DMS53 (cell line): ENCODE measurements at regions not wholly inside any gene's neighbourhood (a gene's known extent, or its start where the extent isn't known, plus 50 kb on each side); places are given as distances from the start of the nearest gene placed in this dataset.

Source experiments
- DNase-seq: peaks from one replicate; lab custom pipeline; 2025; lab: John Stamatoyannopoulos, UW

DNA sequence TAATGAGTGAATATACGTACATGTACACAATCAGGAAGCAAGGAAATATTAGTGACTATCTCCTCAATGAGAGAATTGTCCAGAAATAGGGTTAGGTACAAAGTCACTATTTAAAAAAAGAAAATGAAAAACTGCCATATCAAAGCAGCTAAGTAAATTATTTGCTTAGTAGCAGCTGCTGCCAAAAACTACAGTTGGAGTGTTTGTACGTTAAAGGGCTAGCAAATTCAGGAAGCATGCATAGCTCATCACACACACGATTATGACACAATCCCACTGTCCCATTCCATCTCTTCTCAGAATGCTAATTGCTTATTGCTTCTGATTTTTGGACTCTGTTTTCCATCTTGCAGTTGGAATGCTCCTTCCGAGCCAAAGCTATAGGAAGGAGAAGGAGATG lies 2012.5 kb upstream of the LRRTM1 start:
- peak; percentile 91 for DNase-seq

DNA sequence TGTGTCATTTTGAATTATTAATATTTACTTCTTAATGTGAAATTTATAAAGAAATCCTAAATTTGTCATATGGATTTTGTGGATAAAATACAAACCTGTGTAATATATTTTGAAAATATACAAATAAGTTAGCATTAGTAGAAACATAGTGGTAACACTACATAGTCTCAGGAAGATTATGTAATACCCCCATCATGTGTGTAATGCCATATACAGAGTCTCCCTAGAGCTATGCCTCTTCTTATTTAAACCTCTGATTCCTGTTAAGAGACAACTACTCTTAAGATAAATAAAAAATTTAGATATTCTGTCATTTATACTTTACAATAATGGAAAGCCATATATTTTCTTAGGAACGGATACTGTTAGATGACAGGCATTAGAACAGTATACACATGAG lies 2012.0 kb upstream of the LRRTM1 start:
- no peak for DNase-seq

DNA sequence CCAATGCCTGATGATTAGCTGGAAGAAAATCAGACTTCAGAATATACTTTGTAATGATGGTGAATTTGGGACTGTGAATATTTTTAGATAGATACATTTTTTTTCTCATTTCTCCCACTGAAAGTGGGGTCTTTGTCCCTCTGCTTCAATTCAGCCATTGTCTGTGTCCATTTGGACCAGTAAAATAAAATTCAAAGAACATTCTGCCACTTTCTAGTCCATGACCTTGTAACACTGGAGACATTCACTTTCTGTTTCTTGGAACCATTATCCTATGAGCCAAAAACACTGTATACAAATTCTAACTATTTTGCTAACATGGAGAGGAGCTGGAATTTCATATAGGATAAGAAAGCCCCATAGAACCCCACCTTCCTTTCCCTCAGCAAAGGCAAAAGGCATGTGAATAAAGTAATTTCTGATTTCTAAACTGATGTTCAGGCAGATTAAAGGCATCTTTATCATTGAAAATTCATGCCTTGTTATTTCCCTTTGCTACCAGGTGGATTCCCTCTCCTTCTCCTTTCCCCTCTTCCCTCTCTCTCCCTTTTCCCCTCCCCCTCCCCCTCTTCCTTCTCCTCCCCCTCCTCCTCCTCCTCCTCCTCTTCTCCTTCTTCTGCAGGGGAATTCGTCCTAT lies 2010.4 kb upstream of the LRRTM1 start:
- DNase-seq, result no peak

DNA sequence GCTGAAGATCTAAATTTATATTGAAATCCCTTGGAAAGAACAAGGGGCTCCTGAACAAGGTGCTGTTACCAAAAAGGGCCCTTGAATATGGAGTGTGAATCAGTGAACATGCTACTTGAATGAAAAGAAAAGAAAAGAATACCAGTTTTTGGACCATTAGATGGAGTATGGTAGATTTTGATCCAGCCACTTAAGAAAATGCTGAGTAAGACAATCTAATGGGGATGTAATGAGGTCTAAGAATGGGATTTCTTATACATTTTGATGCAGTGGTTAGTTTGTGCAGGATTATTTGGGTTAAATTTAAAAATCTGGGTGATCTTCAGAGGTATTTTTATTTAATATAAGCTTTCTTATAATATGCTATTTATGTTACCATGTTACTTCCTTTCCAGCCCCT lies 2003.0 kb upstream of the LRRTM1 start:
- DNase-seq, result no peak

DNA sequence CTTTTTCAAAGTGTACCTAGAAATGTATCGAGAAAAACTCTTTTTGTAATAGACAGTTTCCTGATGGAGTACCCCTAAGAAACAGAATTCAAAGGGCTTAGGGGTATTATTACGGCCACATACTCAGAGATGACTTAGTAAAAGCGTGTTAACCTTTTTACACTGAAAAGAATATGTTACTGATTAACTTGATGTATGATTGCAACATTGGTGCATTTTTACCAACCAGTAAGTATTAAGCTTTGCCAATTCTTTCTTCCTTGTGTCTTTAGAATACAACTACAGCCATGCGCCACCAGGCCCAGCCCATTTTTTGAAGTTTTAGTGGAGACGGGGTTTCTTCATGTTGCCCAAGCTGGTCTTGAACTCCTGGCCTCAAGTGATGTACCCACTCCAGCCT lies 1997.0 kb upstream of the LRRTM1 start:
- DNase-seq, result peak; percentile 4

DNA sequence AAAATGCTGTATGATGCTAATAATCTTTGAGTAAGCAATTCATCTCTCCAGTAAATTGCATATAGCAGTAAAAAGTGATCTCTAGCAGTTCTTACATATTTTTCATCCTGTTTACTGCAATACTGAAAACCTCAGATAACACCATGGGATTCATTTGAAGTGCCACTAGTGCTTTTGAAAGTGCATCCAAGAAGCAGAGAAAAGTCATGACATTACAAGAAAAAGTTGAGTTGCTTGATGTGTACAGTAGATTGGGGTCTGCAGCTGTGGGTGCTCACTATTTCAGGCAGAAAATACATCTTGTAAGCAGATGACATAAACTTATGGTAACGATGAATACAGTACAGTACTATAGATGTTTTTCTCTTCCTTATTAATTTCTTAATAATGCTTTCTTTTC lies 1984.9 kb upstream of the LRRTM1 start:
- no peak for DNase-seq

DNA sequence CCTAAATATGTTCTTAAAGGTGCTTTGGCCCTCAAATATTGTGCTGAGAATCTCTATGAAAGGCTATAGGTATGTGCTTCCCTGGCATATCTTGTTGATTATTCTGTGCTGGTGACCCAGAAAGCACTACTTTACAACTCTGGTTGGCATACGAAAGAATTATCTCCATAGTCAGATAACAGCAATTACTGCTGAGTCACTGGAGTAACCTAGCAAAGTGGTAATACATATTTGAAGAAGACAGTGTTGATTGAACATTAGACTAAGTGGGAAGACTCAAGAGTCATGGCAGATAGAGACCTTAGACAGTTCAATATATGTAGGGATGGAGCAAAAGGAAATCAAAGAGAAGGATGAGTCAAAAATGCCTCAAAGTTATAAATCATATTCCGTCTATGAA lies 1978.5 kb upstream of the LRRTM1 start:
- DNase-seq, result peak; percentile 23

DNA sequence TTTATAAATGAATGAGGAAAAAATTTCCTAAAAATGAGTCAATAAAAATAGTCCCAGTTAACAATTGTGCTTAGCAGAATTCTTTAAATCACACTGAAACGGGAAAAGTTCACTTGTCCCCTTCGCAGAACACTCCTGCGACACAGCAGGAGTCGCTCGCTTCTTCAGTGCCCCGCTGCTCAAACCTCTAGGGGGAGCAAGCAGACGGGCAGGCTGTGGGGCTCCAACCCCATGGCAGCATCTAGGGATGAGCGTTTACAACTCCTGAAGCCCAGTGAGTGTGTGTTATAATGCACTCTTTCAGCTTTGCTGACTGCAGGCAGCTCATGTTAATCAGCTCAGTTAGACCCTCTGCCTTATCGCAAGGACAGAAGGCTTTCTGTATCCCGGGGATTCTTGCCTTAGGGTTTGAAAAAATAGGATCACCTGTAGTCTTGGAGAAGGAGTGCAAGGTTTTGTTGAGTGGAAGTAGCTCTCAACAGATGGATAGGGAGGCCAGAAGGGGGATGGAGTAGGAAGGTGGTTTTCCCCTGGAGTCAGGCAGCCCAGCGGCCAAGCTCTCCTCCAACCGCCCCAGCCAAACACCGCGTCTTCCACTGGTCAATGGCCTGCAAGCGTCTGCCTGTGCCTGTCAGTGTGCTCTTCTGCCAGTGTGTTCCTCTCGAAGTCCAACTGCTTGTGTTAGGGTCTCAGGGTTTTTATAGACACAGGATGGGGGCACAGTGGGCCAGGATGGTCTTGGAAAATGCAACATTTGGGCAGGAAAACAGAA lies 1977.7 kb upstream of the LRRTM1 start:
- peak; percentile 14 for DNase-seq

DNA sequence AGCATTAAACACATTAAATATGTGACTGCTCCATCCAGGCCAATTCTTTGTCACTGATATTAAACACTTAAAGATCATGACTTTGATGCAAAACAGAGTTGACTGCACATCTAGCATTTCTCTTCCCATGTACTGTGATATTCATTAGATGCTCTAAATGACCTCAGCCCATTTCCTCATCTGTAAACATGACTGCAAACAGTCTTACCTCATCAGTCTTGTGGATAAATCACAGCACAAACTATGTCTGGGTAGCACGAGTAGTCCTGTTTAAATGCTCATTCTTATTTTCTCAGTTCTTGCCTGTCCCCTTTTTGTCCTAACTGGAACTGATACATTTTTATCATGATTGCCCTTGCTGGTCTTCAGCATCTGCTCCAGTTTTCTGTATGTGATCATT lies 1974.8 kb upstream of the LRRTM1 start:
- DNase-seq, result no peak

DNA sequence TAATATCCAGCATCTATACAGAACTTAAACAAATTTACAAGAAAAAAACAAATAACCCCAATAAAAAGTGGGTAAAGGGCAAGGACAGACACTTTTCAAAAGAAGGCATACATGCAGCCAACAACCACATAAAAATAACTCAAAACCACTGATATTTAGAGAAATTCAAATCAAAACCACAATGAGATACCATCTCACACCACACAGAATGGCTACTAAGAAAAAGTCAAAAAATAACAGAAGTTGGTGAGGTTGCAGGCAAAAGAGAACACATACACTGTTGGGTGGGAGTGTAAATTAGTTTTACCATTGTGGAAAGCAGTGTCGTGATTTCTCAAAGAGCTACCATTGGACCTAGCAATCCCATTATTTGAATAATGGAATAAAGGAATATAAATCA lies 1973.9 kb upstream of the LRRTM1 start:
- no peak for DNase-seq

DNA sequence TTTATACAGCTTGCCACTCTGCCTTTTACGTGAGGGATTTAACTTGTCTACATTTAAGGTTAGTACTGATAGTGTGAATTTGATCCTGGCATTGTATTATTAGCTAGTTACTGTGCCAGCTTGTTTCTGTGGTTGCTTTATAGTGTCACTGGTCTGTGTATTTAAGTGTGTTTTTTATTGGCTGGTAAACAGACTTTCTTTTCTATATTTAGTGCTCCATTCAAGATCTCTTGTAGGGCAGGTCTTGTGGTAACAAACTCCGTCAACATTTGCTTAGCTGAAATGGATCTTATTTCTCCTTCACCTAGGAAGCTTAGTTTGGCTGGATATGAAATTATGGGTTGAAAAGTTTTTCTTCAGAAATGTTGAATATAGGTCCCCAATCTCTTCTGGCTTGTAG lies 1971.0 kb upstream of the LRRTM1 start:
- DNase-seq, result peak; percentile 8

DNA sequence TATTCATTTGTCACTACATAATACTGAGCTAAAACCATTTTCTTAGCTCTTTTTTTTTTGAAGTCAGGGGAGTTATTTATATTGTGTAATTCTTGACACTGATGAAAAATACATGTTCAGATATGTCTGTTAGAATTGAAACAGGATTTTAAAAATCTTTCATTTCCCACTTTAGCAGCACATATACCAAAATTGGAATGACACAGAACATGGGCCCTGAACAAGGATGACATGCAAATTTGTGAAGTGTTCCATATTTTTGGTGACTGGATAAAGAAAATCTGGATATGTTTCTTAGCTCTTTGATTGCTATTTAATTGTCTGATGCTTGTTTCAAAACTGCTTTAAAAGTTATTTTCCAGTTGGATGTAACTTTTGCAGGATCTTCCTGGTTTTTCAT lies 1963.9 kb upstream of the LRRTM1 start:
- no peak for DNase-seq

DNA sequence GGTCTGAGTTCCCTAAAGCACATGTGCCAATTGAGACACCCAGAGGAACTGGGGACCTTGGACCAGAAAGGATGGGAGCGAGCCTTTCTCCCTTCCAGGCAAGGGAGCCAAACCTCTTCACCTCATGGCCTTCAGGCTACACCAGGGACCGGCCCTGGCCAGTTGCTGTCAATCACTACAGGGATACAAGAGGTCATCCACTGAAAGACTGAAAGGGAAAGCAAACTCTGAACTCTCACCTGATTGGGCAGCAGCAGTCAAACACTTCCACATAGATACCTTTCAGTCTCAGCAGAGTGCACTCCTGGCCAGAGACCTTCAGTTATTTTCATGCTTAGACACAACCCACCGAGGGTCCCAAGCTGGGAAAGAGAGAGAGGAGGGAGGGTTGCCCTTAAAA lies 1956.0 kb upstream of the LRRTM1 start:
- DNase-seq, result peak; percentile 8

DNA sequence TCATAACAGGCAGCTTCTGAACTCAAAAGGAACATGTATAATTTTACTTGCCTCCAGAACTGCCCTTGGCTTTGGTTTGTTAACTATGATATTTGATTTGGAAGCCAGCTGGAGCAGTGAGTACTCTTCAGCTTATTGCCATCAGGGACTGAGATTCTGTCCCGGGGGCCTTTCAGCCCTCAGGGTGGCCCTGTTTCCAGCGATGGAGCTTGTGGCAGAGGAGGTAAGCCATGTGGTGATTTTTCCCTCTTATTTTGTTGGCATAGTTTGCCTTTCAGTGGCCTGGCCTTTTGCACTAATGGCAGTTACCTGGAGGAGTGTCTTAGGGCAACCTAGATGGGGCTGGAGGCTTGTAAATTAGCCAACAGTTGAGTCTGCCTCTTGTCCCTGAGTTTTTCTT lies 1955.0 kb upstream of the LRRTM1 start:
- DNase-seq, result no peak

DNA sequence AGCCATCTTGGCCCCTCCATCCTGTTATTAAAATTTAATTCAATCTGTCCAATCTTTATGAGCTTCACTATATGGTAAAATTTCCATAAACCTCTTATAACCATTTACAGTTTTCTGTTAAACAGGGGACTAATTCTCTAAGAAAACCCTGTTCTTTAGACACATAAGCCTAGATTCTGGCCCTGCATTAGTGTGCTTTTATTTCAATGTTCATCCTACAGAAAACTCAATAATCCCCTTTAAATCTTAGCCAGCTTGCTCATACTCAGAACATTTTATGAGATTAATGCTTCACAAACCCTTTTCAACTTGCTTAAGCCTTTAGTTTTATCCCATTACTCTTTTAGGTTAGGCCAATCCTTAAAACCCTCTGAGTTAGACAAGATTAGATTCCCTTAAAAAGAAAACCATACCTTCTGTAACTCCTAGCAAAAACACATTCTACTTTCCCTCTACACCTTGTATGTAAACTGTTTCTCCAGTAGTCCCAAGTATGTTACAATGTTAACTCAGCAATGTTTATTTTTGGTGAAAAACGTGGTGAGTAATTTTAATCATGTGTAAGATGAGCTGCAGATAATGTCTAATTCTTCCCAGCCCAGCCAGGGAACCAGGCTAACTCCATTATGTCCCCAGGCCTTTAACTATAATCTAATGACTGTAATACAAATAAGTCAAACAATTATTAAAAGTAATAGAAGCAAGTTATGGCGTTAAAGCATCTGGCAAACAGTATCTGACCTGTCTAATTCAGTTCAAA lies 1953.4 kb upstream of the LRRTM1 start:
- DNase-seq, result no peak

DNA sequence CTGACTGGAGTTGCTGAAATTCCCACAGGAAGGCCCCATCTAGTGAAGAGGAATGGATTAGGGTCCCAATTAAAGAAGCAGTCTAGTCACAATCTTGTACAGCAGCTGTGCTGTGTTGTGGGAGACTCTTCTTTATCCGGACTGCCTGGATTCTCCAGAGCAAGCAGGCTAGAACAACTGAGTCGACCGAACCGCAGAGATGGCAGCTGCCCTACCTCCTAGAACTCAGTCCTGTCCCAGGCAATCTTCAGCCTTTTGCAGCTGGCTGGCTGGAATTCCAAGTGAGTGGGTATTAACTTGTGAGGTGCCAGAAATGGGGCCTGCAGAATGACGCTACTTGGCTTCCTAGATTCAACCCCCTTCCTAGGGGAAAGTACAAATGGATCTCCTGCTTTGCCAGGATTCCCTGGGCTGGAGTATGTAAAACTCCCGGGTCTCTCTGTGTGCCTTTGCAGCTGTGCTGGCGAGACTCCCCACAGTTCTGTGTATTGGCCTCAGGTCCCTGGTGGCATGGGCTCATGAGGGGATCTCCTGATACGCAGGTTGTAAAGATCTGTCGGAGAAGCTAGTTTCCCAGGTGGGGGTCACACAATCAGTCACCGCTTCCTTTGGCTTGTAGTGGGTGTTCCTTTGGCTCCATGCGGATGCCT lies 1952.6 kb upstream of the LRRTM1 start:
- no peak for DNase-seq

DNA sequence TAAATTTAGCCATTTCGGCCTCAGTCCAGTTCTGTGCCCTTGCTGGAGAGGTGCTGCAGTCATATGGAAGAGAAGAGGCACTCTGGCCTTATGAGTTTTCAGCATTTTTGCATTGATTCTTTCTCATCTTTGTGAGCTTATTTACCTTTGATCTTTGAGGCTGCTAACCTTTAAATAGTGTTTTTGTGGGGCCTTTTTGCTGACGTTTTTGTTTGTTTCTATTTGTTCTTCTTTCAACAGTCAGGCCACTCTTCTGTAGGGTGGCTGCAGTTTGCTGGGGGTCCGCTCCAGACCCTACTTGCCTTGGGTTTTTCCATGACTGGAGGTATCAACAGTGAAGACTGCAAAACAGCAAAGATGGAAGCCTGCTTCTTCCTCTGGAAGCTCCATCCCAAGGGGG lies 1951.7 kb upstream of the LRRTM1 start:
- DNase-seq, result no peak

DNA sequence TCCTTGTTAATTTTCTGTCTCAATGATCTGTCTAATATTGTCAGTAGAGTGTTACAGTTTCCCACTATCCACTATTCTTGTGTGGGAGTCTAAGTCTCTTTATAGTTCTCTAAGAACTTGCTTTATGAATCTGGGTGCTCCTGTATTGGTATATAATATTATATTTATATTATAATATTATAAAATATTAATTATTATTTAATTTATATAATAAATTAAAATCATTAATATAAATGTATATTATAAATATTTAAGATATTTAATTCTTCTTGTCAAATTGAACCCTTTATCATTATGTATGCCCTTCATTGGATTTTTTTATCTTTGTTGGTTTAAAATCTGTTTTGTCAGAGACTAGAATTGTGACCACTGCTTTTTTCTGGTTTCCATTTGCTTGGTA lies 1950.2 kb upstream of the LRRTM1 start:
- DNase-seq, result no peak

DNA sequence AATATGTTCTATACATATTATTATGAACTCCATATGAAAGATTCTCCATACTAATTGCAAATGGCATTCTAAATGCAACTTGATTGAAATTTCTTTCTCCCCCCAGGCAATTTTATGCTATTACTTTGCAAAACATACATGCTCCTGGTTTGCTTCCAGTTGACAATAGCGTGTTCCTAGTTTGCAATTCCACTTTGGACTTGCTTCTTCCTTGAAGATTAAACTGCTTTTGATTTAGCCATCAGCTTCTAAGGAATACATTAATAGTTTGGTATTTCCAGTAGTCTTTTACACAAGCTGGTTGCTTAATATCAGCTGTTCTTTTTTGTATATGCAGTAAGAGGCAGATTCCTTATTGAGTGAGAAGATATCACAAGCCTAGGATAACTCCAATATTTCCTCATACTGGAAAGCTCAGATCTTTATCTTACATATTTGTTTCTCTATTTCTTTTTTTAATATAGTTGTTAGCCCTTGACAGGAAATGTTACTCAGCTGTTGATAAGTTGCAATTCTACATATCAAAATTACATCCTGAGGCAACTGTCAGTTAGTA lies 1941.7 kb upstream of the LRRTM1 start:
- DNase-seq, result no peak

DNA sequence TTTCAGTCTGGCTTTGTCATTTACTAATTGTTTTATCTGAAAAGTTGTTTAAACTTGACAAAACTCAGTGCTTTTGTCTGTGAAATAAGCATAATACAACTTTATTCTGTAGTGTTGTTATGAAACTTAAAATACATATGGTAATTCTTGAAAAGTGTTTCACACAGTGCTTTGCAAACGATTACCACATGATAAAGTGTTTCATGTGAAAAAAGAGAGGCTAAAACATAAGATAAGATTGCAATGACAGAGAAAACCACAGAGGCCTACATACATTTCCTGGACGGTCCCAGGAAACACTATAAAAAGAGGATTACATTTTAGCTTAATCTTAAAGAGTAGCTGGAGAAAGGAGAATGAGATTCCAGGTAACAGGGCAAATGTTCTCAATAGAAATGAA lies 1934.6 kb upstream of the LRRTM1 start:
- DNase-seq, result no peak

DNA sequence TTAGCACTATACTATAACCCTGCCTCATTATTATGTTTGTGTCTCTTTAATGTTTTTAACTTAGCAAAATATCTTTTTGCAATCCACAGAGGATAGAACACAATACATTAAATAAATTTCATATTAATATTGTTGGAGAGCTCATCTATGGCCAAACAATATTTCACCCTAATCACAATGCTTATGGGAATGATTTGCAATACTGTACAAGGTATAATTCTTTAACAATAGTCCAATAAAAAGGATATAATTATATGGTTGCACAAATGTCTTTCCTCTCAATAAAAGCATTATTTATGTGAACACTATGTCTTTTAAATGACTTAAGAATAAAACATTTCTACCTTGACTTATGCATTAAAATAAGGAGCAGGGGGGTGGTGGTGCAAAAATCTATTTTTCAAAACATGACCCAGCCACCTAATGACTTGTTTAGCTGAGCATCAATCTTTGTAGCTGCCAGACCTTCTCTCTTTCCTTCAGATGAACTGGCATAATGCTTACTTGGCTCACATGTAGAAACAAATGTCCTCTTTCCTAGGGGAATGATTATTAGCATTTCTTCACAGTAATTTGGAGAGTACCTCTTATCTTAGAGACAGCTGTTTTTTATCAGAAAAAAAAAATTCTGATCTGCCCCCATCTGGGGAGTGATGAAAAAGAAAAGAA lies 1933.6 kb upstream of the LRRTM1 start:
- DNase-seq, result no peak
